Astrocyte (in vitro differentiated cells and primary cell): ENCODE measurements at regions not wholly inside any gene's neighbourhood (a gene's known extent, or its start where the extent isn't known, plus 50 kb on each side); places are given as distances from the start of the nearest gene placed in this dataset.
"Not testable (repeated sequence)": the region's sequence is repeated elsewhere in the genome, so short reads cannot be mapped to it uniquely, and the experiment has no call there.

ENCODE experiments used
- DNase-seq: peaks from one replicate; pipeline ENCODE4 v3.0.0-alpha.2; 2010; ENCODE audit warnings: low read depth
- FAIRE-seq: peaks from 2 replicates; lab custom pipeline; 2011; peaks lifted over from hg19 to GRCh38; lab: Jason Lieb, UNC
- H2AFZ ChIP-seq: 2 replicates; pipeline ENCODE4 v1.6.0; 2012; ENCODE audit warnings: low read depth, low read length, inconsistent platforms
- H3K27ac ChIP-seq: 2 replicates; pipeline ENCODE4 v1.5.1; 2011; ENCODE audit warnings: low read depth, low read length, inconsistent platforms
- H3K27me3 ChIP-seq: 2 replicates; pipeline ENCODE4 v1.6.0; 2011; ENCODE audit warnings: low read length, inconsistent platforms; ENCODE audit not compliant: insufficient read depth
- H3K36me3 ChIP-seq: 2 replicates; pipeline ENCODE4 v1.5.1; 2011; ENCODE audit warnings: low read length, inconsistent platforms; ENCODE audit not compliant: insufficient read depth
- H3K4me1 ChIP-seq: 2 replicates; pipeline ENCODE4 v1.5.1; 2011; ENCODE audit warnings: low read length, inconsistent platforms; ENCODE audit not compliant: insufficient read depth
- H3K4me2 ChIP-seq: 2 replicates; pipeline ENCODE4 v1.6.0; 2012; ENCODE audit warnings: low read length, inconsistent platforms
- H3K4me3 ChIP-seq: 2 replicates; pipeline ENCODE4 v1.5.1; 2011; ENCODE audit warnings: low read depth, mild to moderate bottlenecking, low read length, inconsistent platforms; ENCODE audit not compliant: insufficient read depth
- H3K79me2 ChIP-seq: 2 replicates; pipeline ENCODE4 v1.6.0; 2012; ENCODE audit warnings: mild to moderate bottlenecking, low read length, inconsistent platforms; ENCODE audit not compliant: insufficient read depth
- H3K9ac ChIP-seq: 2 replicates; pipeline ENCODE4 v1.6.0; 2012; ENCODE audit warnings: mild to moderate bottlenecking, low read length, inconsistent platforms
- H3K9me3 ChIP-seq: 2 replicates; pipeline ENCODE4 v1.5.1; 2012; ENCODE audit warnings: low read depth, mild to moderate bottlenecking, low read length, inconsistent platforms; ENCODE audit not compliant: insufficient read depth
- H4K20me1 ChIP-seq: 2 replicates; pipeline ENCODE4 v1.6.0; 2012; ENCODE audit warnings: low read length, inconsistent platforms; ENCODE audit not compliant: insufficient read depth
- H3K27ac Mint-ChIP-seq: one replicate; pipeline ENCODE4 v1.8.0; 2021; ENCODE audit warnings: mild to moderate bottlenecking, mixed read lengths; ENCODE audit not compliant: unreplicated experiment
- H3K27me3 Mint-ChIP-seq: one replicate; pipeline ENCODE4 v1.8.0; 2021; ENCODE audit warnings: low read depth, mixed read lengths; ENCODE audit not compliant: unreplicated experiment
- H3K36me3 Mint-ChIP-seq: one replicate; pipeline ENCODE4 v1.8.0; 2021; ENCODE audit warnings: low read depth, mixed read lengths; ENCODE audit not compliant: unreplicated experiment
- H3K4me1 Mint-ChIP-seq: one replicate; pipeline ENCODE4 v1.8.0; 2021; ENCODE audit warnings: low read depth, mixed read lengths; ENCODE audit not compliant: unreplicated experiment
- H3K4me3 Mint-ChIP-seq: one replicate; pipeline ENCODE4 v1.8.0; 2021; ENCODE audit warnings: mild to moderate bottlenecking, moderate library complexity, mixed read lengths; ENCODE audit not compliant: unreplicated experiment
- H3K9me3 Mint-ChIP-seq: one replicate; pipeline ENCODE4 v1.8.0; 2021; ENCODE audit warnings: mild to moderate bottlenecking, mixed read lengths; ENCODE audit not compliant: unreplicated experiment
- EZH2 ChIP-seq: IDR thresholded peaks from 2 replicates; pipeline ENCODE4 v1.6.1; 2012; ENCODE audit warnings: mild to moderate bottlenecking, low read length, inconsistent platforms; ENCODE audit not compliant: insufficient read depth
- TF ChIP-seq, protein P1 (sequence below): IDR thresholded peaks from 2 replicates; pipeline ENCODE4 v1.5.1; 2011; ENCODE audit warnings: low read depth, mild to moderate bottlenecking, inconsistent platforms, low read length, moderate library complexity; ENCODE audit not compliant: insufficient read depth

DNA sequence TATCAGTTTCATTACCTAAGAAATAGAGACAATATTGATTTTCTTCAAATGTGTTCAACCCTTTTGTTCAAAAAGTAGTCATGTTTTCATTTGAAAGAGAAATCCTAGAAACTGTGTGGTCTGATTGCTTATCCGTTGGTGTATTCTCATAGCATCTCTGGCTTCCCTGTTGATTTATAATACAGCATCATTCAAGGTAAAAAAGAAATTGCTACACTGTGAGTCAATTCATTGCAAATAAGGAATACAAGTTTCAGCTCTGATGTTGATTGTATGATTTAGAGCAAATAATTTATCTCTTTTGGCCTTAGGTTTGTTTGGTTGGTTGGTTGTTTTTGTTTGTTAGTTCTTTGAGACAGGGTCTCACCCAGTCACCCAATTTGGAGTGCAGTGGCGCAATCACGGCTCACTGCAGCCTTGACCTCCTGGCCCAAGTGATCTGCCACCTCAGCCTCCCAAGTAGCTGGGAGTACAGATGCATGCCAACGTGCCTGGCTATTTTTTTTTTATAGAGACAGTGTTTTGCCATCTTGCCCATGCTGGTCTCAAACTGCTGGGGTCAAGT is 185.5 kb upstream of the TNFAIP3 start:
- no peak overlapping the region for H3K4me2 ChIP-seq
- H3K9me3 ChIP-seq, result no peaks in the 10 kb centered on the region
- H3K4me3 Mint-ChIP-seq, result no peak overlapping the region
- no peak overlapping the region for H3K27ac ChIP-seq
- H3K27ac Mint-ChIP-seq, result no peak overlapping the region
- no peaks in the 10 kb centered on the region for H3K36me3 ChIP-seq
- no peaks in the 10 kb centered on the region for H3K79me2 ChIP-seq
- no peak overlapping the region for H3K4me3 ChIP-seq
- H3K9ac ChIP-seq, result no peak overlapping the region
- no peak for FAIRE-seq
- H3K27me3 Mint-ChIP-seq, result no peaks in the 10 kb centered on the region
- no peak for DNase-seq
- TF ChIP-seq, protein P1, sequence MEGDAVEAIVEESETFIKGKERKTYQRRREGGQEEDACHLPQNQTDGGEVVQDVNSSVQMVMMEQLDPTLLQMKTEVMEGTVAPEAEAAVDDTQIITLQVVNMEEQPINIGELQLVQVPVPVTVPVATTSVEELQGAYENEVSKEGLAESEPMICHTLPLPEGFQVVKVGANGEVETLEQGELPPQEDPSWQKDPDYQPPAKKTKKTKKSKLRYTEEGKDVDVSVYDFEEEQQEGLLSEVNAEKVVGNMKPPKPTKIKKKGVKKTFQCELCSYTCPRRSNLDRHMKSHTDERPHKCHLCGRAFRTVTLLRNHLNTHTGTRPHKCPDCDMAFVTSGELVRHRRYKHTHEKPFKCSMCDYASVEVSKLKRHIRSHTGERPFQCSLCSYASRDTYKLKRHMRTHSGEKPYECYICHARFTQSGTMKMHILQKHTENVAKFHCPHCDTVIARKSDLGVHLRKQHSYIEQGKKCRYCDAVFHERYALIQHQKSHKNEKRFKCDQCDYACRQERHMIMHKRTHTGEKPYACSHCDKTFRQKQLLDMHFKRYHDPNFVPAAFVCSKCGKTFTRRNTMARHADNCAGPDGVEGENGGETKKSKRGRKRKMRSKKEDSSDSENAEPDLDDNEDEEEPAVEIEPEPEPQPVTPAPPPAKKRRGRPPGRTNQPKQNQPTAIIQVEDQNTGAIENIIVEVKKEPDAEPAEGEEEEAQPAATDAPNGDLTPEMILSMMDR, result no peak
- TF ChIP-seq EZH2, result no peak
- H2AFZ ChIP-seq, result no peak overlapping the region
- peaks cover 2% of the 10 kb centered on the region for H3K9me3 Mint-ChIP-seq
- peaks cover 3% of the 10 kb centered on the region for H3K27me3 ChIP-seq
- H3K36me3 Mint-ChIP-seq, result no peaks in the 10 kb centered on the region
- no peaks in the 10 kb centered on the region for H3K4me1 ChIP-seq
- no peaks in the 10 kb centered on the region for H4K20me1 ChIP-seq
- no peaks in the 10 kb centered on the region for H3K4me1 Mint-ChIP-seq

DNA sequence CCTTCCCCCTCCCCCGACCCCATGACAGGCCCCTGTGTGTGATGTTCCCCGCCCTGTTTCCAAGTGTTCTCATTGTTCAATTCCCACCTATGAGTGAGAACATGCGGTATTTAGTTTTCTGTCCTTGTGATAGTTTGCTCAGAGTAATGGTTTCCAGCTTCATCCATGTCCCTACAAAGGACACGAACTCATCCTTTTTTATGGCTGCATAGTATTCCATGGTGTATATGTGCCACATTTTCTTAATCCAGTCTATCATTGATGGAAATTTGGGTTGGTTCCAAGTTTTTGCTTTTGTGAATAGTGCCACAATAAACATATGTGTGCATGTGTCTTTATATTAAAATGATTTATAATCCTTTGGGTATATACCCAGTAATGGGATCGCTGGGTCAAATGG is 184.4 kb upstream of the TNFAIP3 start:
- not testable (repeated sequence) for H3K4me3 ChIP-seq, H3K9me3 ChIP-seq, H3K27ac ChIP-seq, H4K20me1 ChIP-seq, H3K79me2 ChIP-seq, H3K9ac ChIP-seq, H3K27me3 Mint-ChIP-seq, H3K36me3 ChIP-seq, H3K4me2 ChIP-seq, H3K27me3 ChIP-seq, FAIRE-seq, H3K36me3 Mint-ChIP-seq, H3K4me1 Mint-ChIP-seq, H3K27ac Mint-ChIP-seq, H3K9me3 Mint-ChIP-seq, H3K4me1 ChIP-seq, DNase-seq, H2AFZ ChIP-seq, H3K4me3 Mint-ChIP-seq

DNA sequence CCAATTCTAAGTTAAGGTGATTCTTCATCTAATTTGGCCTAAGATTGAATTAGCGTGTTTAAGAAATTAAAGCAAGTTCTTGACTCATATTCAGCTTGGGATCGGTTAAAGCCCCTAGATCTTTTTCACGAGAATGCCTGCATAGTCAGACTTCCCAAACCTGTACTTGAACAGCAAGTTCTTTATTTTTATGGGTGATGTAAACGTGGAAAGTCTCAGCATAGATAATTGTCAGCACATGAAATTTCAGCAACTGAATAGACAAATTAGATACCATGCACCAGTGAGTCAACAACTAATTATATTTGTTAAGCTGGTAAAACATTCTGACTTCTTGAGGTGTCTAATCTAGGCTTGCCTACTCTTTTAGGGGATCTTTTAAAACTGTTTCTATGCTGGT is 183.1 kb upstream of the TNFAIP3 start:
- Mint-ChIP-seq H3K27ac (no peak overlapping the region), H3K9me3 (no peaks in the 10 kb centered on the region), H3K36me3 (no peaks in the 10 kb centered on the region), H3K4me1 (peaks cover 4% of the 10 kb centered on the region), H3K4me3 (no peak overlapping the region), H3K27me3 (no peaks in the 10 kb centered on the region)
- H2AFZ ChIP-seq, result no peak overlapping the region
- FAIRE-seq (no peak), DNase-seq (no peak)
- no peaks in the 10 kb centered on the region for H3K79me2 ChIP-seq
- no peak overlapping the region for H3K27ac ChIP-seq
- H3K9ac ChIP-seq, result no peak overlapping the region
- H4K20me1 ChIP-seq, result no peaks in the 10 kb centered on the region
- TF ChIP-seq, protein P1, result no peak
- no peak for TF ChIP-seq EZH2
- no peak overlapping the region for H3K4me3 ChIP-seq
- H3K4me2 ChIP-seq, result no peak overlapping the region
- H3K4me1 ChIP-seq, result no peaks in the 10 kb centered on the region
- H3K27me3 ChIP-seq, result peaks cover 3% of the 10 kb centered on the region
- no peaks in the 10 kb centered on the region for H3K36me3 ChIP-seq
- no peaks in the 10 kb centered on the region for H3K9me3 ChIP-seq
